ENCODE measurements at regions not wholly inside any gene's neighbourhood (a gene's known extent, or its start where the extent isn't known, plus 50 kb on each side); places are given as distances from the start of the nearest gene placed in this dataset.

DNA sequence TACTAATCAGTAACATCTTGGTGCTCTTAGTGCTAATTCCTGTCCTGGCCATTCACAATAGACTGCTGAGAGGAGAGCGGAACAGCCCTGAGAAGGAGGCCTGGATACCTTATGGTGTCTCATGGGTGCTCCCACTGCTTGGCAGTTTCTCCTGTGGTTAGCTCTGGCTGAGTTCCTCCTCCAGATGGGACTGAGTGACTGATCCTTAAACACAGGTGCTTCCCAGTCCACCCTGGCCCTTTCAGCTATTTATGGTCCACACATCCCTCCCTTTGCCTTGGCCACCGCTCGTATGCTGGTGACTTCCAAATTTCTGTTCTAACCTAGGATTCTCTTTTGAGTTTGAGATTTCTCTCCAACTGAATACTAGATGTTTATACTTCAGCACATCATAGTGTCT lies 157.0 kb upstream of the CACNA1E start:
- no peak for DNase-seq (ENCODE audit: low read depth in 2 of 2)

DNA sequence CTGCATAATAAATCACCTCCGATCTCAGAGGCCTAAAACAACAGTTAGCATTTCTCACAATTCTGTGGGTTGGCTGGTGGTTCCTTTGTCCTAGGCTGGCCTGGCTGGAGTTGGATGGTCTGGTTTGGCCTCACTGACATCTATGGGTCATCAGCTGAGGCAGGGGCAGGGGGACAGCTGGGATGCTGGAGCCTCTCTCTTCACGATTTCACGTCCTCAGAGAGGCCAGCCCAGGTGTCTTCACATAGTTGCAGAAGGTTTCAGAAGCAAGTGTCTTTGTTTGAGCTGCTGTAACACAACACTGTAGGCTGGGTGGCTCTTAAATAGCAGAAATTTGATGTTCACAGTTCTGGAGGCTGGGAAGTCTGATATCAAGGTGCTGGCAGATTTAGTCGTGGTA lies 155.5 kb upstream of the CACNA1E start:
- no peak for DNase-seq (ENCODE audit: low read depth in 2 of 2)

DNA sequence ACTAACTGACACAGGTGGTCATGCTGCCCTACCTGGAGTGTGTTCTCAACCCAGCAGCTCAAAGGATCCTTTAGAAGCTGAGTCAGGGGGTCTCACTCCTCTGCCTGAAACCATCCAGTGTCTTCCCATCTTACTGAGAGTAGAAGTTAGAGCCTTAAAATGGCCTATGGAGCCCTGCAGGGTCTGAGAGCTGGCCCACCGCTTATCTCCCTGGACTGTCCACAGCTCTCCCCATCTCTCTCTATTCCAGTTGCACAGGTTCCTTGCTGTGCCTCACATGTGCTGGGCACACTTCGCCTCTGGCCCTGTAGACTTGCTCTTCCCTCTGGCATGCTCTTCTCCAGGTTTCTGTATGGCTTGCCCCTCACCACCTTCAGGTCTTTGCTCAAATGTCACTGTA lies 148.6 kb upstream of the CACNA1E start:
- no peak for DNase-seq (ENCODE audit: low read depth in 2 of 2)

DNA sequence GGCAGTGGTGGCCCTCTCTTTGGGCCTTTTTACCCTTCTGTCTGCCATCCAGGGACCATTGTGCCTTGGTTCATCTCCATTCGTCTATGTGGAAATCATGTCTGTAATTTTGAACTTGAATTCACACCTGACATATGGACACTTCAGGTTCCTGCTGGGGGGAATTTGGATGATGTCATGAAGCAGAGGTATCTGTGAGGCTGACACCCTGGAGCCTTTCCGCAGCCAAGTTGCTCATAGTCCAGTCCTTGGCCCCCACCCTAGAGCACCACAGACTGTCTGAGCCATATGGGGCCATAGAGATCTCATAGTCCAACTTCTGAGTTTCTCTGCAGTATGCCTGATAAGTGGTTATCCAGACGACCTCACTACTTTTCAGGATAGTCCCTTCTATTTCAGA lies 147.7 kb upstream of the CACNA1E start:
- DNase-seq (ENCODE audit: low read depth in 2 of 2): no peak

DNA sequence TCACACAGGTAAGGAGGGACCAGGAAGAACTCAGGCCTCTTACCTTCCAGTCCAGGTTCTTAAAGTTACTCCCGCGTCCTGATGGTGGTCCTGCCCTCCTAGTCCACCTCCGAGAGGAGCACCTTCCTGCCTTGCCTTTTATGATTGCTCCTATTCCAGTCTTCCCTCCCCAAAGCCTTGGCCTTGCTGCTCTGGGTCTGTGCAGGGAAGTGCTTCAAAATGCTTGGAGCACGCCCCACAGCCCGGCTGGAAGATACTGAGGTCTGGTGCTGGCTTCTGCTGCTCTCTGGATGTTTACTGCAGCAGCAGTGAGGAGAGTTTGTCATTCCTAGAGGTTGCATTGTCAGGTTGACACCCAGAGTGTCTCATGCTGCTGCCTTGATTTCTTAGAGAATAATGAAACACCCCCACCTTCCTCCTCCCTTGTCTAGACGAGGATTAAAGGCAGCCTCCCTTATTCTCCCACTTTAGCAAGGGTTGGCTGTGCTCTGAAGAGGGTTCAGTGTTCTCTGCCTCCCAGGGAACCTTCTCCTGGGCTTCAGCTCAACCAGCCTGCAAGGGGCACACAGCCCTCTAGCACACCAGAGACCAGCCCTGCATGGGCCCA lies 142.2 kb upstream of the CACNA1E start:
- DNase-seq (ENCODE audit: low read depth in 2 of 2): no peak

DNA sequence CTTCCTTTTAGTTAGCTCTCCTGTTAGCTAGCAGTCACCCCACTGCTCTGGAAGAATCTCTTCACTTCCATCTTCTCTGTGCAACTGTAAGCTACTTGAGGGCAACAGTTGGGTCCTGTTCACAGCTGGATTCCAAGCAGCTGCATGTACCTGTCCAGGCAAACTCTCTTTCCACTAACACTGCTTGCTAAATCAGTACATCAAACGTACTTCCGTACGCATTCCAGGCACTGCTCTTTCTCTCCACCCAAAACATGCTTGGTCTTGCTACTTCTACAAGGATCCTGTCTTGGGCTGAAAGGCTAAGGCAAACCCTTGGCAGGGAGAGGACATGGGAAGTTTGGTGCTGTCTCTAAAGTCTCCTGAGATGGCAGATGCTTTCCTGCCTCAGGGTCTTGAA lies 139.2 kb upstream of the CACNA1E start:
- no peak for DNase-seq (ENCODE audit: low read depth in 2 of 2)

DNA sequence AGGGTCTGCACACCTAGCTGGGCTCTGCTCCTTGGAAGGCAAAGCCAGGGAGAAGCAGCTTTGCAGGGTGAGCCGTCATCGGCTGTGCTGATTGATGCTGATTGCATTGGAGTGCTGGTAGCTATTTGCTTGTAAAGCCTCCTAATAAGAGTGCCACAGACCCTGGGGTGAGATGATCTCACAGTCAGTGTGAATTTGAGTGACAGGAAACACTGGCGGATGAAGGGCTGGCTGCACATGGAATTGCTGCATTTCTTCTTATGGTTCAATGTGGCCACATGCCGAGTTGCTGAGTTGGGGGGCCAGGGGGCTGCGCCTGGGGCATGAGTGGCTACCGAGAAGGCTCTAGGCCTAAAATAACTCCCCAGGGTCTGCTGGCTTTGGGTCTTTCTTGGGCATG lies 138.2 kb upstream of the CACNA1E start:
- no peak for DNase-seq (ENCODE audit: low read depth in 2 of 2)

DNA sequence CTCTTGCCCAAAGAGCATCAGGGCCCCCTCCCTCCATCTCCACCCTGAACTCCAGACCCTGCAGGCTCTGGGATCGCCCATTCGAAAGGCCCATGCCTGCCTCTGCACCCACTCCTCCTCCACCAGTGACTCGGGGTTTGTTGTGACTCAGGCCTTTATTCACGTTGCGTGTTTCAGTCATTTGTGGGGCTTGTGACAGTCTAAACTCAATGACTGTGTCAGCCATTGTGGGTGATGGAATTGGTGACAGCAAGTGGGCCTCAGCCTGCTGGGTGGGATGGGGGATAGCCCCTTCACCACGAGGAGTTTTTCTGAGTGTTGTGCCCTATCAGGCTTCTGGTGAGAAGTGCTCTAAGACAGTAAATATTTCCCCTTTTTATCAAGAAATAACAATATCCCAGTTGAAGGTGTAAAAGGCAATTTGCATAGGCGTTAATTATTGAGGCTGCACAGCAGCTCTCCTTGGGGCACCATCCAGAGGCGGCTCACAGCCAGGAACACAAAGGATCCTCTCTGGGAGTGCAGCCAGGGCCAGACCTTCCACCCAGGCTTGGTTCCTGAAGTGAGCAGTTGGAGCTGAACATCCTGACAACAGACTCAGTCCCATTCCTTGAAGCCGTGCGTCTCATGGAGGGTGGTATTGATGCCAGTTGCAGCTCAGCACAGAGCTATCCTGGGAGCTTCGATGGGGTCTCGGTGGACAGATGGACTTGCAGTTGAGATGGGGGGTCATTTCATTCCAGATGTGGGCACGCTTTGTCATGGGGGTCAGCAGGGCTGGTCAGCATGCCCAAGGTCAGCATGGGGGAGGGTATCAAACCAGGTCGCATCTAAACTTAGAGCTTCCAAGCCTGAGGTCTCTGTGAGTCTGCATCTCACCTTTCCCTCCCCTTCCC lies 135.6 kb upstream of the CACNA1E start:
- no peak for DNase-seq (ENCODE audit: low read depth in 2 of 2)

DNA sequence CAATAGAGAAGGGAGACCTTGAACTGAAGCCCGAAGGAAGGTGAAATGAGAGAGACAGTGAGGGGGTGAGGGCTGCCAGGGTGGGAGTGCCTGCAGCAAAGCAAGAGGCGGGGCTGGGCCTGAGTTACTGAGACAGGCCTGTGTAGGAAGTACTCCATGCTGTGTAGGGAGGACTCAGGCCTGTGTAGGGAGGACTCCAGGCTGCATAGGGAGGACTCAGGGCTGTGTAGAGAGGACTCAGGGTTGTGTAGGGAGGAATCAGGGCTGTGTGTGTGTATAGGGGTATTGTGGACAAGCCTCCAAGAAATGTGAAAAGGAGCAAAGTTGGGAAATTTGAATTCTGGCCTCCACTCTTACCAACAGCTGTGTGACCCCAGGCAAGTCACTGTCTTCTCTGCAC lies 133.8 kb upstream of the CACNA1E start:
- no peak for DNase-seq (ENCODE audit: low read depth in 2 of 2)

DNA sequence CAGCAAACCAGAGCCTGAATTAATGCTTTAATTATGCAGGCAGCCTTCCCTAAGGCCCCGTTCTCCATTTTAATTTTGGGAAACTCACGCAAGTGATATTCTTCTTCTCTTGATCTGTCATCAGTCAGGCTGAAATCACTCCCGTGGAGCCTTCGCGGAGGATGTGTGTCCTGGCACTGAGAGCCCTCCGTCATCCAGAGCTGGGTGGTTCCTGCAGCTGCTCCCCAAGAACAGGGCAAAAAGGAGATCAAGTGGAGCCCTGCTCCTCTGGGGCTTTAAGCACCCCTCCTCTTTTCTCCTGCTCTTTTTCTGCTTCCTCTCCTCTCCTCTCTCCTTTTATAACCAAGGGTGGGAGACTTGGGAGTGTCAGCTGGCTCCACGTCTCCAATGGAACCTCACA lies 133.2 kb upstream of the CACNA1E start:
- DNase-seq (ENCODE audit: low read depth in 2 of 2): no peak

DNA sequence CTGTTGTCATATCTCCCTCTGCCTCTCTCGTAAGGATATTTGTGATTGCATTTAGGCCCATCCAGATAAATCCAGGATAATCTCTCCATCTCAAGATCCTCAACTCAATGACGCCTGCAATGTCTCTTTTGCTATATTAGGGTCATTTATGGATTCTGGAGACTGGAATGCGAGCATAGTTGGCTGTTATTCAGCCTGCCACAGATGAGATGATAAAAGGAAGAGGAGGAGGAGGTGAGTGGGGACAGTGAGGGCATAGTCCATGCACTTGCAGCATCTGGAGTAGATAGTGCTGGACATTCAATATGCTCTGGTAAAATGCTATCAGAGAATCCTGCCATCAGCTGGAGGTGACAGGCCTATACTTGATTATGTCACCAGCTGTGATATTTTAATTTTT lies 131.6 kb upstream of the CACNA1E start:
- no peak for DNase-seq (ENCODE audit: low read depth in 2 of 2)

DNA sequence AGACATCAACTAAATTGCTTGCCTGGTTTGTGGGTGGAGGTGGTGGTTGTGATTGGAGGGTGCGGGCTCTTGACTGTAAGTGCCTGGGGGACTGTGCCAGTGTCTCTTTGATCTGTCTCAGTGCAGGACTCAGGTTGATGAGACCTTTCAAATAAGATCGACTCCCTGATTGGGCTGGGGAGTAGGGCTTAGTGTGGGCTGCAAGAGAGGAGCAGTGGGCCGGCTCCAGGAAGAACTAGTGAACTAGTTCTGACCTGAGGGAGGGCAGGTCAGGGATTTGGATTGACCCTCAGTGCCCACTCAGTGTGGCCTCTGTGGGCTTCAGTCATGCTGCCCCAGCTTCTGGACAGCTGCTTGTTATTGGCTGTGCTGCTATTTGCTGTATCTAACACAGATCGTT lies 130.6 kb upstream of the CACNA1E start:
- no peak for DNase-seq (ENCODE audit: low read depth in 2 of 2)

DNA sequence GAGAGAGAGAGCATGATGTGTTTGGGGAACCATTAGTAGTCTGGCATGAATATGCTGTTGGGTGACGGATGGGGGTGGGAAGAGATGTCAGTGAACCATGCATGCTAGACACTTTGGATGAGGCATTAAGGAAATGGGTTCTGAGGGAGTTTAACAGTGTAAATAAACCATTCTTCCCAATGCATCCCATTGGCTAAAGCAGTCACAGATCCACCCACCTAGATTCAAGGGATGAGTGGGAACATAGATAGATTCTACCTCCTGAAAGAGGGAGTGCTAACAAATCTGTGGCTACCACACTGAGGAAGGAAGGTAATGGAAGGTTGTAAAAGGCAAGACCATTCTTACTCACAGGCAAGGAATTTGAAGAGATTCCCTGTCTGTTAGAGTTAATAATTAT lies 129.8 kb upstream of the CACNA1E start:
- DNase-seq (ENCODE audit: low read depth in 2 of 2): no peak

DNA sequence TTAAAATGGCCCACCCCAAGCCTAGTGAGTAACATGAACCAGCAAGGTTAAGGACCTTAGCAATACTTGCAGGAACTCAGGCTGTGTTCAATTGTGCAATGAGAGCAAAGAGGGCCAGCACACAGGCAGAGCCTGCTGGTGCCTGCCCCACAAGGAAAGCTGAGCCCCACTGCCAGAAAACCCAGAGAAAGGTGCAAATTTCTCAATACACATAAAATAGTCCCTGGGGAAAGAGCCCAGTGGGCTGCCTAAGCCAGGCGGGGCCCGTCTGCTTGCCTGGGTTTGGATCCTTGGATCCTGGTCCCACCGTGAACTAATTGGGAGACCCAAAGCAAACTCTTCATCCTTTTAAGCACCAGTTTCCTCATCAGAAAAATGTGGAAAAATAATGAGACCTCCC lies 128.5 kb upstream of the CACNA1E start:
- no peak for DNase-seq (ENCODE audit: low read depth in 2 of 2)

DNA sequence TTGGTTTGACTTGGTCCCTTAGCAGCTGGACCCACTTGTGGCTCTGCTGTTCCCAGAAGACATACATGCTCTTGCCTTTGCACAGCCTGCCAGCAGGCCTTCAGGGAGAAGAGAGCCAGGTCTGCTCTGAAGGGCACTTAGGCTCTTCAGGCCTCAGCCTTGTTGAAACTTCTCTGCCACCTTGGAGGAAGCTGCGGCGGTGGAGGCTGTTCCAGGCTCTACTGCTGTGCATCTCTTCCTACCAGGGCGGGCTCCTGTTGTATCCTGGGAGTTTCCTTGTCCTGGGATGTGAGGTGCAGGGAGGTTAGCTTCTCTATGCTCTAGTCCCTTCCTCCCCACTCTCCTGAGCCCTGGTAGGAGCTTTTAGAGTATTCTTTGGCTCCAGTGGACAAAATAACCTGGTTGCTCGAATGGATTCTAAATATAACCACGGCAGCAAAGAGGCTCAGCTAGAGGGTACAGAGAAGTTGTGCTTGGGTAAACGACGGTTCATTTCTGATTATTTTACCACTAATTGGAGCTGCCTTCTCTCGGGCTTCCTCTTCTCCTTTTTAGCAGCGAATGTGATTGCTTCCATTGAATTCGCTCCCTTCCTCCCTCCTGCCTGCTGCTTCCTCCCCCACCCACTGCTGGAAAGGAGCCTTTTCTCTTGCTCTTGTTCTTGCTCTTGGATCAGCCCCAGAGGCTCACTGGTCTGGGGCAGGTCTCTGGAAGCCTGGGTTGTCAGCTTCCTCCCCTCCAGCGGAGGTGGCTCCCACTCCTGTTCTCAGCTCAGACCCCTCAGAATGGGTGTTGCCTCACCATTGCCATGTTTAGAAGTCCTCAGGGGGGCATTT lies 126.6 kb upstream of the CACNA1E start:
- DNase-seq (ENCODE audit: low read depth in 2 of 2): no peak

DNA sequence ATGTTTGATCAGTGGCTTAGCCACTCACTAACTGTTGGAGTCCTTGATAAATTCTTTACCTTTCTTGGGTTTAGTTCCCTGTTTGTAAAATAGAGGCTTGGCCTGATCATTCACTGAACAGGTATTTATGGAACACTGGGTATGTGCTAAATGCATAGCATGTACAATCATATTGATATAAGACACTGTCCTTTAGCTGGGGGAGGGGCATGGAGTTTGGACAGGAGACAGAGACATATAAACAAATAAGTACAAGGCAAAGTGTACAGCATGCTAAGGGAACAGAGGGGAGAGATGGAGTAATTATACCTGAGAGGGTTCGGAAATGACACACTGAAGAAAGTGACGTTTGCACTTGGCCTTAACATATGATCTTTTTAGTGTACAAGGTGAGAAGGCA lies 124.3 kb upstream of the CACNA1E start:
- no peak for DNase-seq (ENCODE audit: low read depth in 2 of 2)

DNA sequence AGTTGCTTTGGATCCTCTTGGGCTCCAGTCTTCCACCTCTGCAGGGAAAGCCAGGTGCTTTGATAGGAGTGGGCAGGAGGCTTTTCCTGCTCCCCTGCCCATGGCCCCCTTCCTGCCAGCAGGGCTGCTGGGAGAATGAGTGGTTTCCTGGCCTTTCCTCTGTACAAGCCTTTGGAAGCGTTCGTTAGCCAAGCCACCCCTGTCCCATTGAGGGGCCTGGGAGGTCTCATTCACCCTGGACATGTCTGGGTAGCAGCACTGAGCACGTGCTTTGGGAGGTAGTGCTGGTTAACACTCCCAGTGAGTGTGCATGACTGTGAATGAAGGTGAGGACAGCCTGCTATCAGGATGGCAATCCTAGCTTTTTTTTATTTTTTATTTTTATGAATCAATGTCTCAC lies 118.5 kb upstream of the CACNA1E start:
- DNase-seq (ENCODE audit: low read depth in 2 of 2): no peak

DNA sequence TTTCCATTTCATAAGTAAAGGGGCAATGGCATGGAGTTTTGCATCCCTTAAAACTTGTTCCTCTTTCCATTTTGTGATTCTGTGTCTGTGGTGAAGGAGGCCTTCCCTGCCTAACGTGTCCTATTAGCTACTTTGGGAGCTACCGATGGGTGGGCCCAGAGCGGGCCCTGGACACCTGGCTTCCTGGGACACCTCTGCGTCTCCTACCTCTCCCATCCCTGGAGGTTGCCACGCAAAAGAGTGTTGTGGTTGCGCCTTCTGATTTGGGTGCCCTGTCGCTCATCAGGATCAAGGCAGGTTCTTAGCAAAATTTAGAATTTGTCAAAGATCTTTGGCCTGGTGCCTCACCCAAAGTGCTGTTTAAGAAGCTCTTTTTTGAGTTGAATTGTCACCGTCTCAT lies 116.4 kb upstream of the CACNA1E start:
- no peak for DNase-seq (ENCODE audit: low read depth in 2 of 2)

DNA sequence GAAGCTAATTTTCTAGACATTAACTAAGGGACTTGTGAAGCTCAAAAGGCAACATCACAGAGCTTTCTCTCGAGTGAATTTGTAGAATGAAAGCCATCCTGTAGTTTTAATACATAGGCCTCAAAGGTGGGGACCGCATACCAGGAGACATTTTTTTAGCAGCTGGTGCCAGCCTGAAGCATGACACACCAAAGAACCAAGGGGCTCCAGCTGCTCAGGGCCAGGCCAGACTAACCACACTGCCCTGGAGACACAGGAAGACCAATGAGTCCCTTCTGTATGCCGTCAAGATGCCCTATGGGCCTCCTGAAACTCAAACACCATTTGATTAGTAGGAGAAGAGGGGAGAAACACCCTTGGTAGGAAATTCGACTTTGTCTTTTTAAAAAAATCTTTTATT lies 113.9 kb upstream of the CACNA1E start:
- DNase-seq (ENCODE audit: low read depth in 2 of 2): no peak

DNA sequence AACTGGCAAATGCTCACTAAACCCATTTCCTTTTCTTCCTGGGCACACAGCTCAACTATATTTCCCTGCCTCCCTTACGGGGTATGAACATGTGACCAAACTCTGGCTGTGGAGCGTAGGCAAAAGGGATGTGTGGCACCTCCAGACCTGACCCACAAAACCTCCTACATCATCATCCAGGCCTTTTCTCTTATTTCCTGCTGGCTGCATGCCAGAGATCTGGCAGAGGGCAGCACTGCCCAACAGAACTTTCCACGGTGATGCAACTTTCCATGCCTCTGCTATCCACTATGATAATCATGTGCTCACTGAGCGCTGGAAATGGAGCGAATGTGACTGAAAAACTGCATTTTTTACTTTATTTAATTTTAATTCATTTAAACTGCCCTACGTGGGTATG lies 99.6 kb upstream of the CACNA1E start:
- DNase-seq (ENCODE audit: low read depth in 2 of 2): no peak

DNA sequence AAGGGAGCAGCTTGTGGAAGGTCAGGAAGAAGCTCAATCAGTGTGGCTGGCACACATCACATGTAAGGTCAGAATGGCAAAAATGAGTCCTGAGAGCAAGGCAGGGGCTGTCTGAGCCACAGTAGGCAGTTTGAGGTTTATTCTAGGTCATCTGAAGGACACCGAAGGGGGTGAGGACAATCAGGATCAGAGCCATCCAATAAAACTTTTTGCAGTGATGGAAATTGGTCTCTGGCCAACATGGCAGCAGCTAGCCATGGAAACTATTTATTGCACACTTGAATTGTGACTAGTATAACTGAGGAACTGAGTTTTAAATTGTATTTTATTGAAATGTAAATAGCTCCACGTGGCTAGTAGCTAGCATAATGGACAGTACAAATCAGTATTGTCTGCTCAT lies 97.0 kb upstream of the CACNA1E start:
- no peak for DNase-seq (ENCODE audit: low read depth in 2 of 2)

DNA sequence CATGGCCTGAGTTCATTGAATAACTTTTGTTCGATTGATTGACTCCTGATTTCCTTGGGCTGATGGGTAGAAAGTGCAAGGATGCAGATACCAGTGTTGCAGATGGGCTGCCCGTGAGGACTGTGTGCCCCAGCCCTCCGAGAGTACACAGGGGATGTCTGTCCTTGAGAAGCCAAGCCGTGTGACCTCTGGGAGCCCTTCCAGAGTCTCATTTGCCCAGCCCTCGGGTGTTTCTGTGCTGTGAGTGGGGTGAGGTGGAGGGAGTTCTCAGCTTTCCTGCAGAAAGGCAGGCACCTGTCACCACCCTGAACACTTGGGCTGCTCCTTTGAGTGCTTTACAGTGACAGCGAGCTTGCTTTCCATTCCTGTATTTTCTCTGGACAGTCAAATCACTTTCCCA lies 96.4 kb upstream of the CACNA1E start:
- no peak for DNase-seq (ENCODE audit: low read depth in 2 of 2)

DNA sequence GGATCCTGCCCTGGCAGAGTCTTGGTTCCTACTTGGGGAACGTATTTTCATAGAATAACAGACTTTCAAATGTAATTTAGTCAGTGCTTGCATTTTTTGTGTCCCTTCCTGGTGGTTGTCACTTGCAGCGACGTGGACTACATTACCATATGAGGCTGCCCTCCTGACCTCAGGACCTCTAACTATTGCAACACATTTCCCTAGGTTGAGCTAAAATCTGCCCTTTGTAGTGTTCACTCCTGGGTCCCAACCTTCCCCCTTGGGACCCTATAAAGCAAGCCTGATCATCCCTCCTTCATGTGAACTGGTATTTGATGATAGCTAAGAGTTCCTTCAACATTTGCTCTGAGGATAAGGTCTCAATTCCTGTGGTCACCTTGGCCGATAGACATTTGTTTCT lies 95.6 kb upstream of the CACNA1E start:
- no peak for DNase-seq (ENCODE audit: low read depth in 2 of 2)
